SK-N-SH (cell line): ENCODE measurements at regions not wholly inside any gene's neighbourhood (a gene's known extent, or its start where the extent isn't known, plus 50 kb on each side); places are given as distances from the start of the nearest gene placed in this dataset.

Experiments used
- CTCF ChIA-PET: fragments of 300-600, 350-600 bp; formaldehyde crosslinking; extraction: SDS; loops from one replicate; lab custom pipeline; 2021; lab: Yijun Ruan, JAX
- POLR2A ChIA-PET: fragments of 350-600 bp; sonication (Branson Sonifier 250); formaldehyde crosslinking; extraction: SDS; loops from one replicate; lab custom pipeline; 2020; ENCODE audit warnings: antibody characterized with exemption, inconsistent platforms; lab: Yijun Ruan, JAX
- DNase-seq: peaks from one replicate; pipeline ENCODE4 v3.0.0; 2012
- H2AFZ ChIP-seq: fragments of 200-600 bp; sonication (generic); 2 replicates; pipeline ENCODE4 v1.8.1; 2016; ENCODE audit warnings: antibody characterized with exemption, mild to moderate bottlenecking, low read depth
- H3F3A ChIP-seq: fragments of 200-600 bp; sonication (generic); replicated peaks from 2 replicates; pipeline ENCODE3; 2016; ENCODE audit warnings: antibody characterized with exemption, mild to moderate bottlenecking; ENCODE audit not compliant: insufficient read depth
- H3K27ac ChIP-seq, 2 experiments: fragments of 200-500 bp in 1 of 2; fragments of 200-600 bp in 1 of 2; sonication (Bioruptor generic) in 1 of 2; sonication (generic), shearing (Covaris generic) in 1 of 2; 2 replicates each; pipeline versions ENCODE4 v1.5.1 to v1.6.1; 2014 to 2016; ENCODE audit warnings: low read depth in 2 of 2, inconsistent platforms in 1 of 2, low read length in 1 of 2, mild to moderate bottlenecking in 1 of 2, mixed read lengths in 1 of 2
- H3K27me3 ChIP-seq: fragments of 200-600 bp; sonication (generic), shearing (Covaris generic); 2 replicates; pipeline ENCODE4 v1.6.1; 2016; ENCODE audit warnings: mixed run types; ENCODE audit not compliant: insufficient read depth
- H3K36me3 ChIP-seq, 2 experiments: fragments of 200-500 bp in 1 of 2; fragments of 200-600 bp in 1 of 2; sonication (Bioruptor generic) in 1 of 2; sonication (generic) in 1 of 2; replicated peaks in 1 of 2; 2 replicates each; pipeline versions ENCODE3 to v1.5.1; 2014 to 2016; ENCODE audit warnings: low read length in 1 of 2, mild to moderate bottlenecking in 1 of 2; ENCODE audit not compliant: insufficient read depth in 2 of 2, control insufficient read depth in 1 of 2
- H3K4me1 ChIP-seq, 2 experiments: fragments of 200-500 bp in 1 of 2; fragments of 200-600 bp in 1 of 2; sonication (Bioruptor generic) in 1 of 2; sonication (generic), shearing (Covaris generic) in 1 of 2; 2 replicates each; pipeline versions ENCODE4 v1.5.1 to v1.6.1; 2014 to 2016; ENCODE audit warnings: low read depth in 1 of 2, low read length in 1 of 2, mixed run types in 1 of 2; ENCODE audit not compliant: insufficient read depth in 2 of 2, control insufficient read depth in 1 of 2
- H3K4me2 ChIP-seq: fragments of 200-600 bp; sonication (generic), shearing (Covaris generic); 2 replicates; pipeline ENCODE4 v1.6.1; 2017; ENCODE audit warnings: mixed run types
- H3K4me3 ChIP-seq, 2 experiments: fragments of 200-500 bp in 1 of 2; fragments of 200-600 bp in 1 of 2; sonication (Bioruptor generic) in 1 of 2; sonication (generic), shearing (Covaris generic) in 1 of 2; 2 replicates each; pipeline versions ENCODE4 v1.5.1 to v1.8.1; 2014 to 2016; ENCODE audit warnings: low read depth in 2 of 2, inconsistent platforms in 1 of 2, low read length in 1 of 2, mild to moderate bottlenecking in 1 of 2, mixed read lengths in 1 of 2, moderate library complexity in 1 of 2
- H3K79me2 ChIP-seq: fragments of 200-600 bp; sonication (generic); 2 replicates; pipeline ENCODE4 v1.8.1; 2017; ENCODE audit warnings: mild to moderate bottlenecking; ENCODE audit not compliant: insufficient read depth
- H3K9ac ChIP-seq: fragments of 200-600 bp; sonication (generic); 2 replicates; pipeline ENCODE4 v1.6.1; 2017; ENCODE audit warnings: mixed run types
- H3K9me2 ChIP-seq: fragments of 200-600 bp; sonication (generic); 2 replicates; pipeline ENCODE4 v1.6.1; 2017; ENCODE audit warnings: mixed run types
- H3K9me3 ChIP-seq: fragments of 200-600 bp; sonication (generic); 2 replicates; pipeline ENCODE4 v1.6.1; 2017; ENCODE audit warnings: mixed run types, mild to moderate bottlenecking, moderate library complexity
- H4K20me1 ChIP-seq: fragments of 200-600 bp; sonication (generic); 2 replicates; pipeline ENCODE4 v1.6.1; 2017; ENCODE audit warnings: mild to moderate bottlenecking, mixed run types; ENCODE audit not compliant: insufficient read depth
- CHD2 ChIP-seq: fragments of 150-350 bp; IDR thresholded peaks from 2 replicates; pipeline ENCODE4 v1.6.1; 2018; ENCODE audit warnings: low read length; ENCODE audit not compliant: partially characterized antibody
- EP300 ChIP-seq, 2 experiments: IDR thresholded peaks; 2 replicates each; pipeline versions ENCODE4 v1.4.0 to v1.6.1; 2012; ENCODE audit warnings: borderline replicate concordance in 1 of 2, low read depth in 1 of 2, low read length in 1 of 2
- EZH2phosphoT487 ChIP-seq: fragments of 200-600 bp; sonication (generic); IDR thresholded peaks from 2 replicates; pipeline ENCODE4 v1.6.1; 2017; ENCODE audit warnings: low read depth, mixed run types, mild to moderate bottlenecking, antibody characterized with exemption, moderate library complexity, borderline replicate concordance
- FOXJ3 ChIP-seq: sonication (generic); formaldehyde crosslinking; IDR thresholded peaks from 2 replicates; pipeline ENCODE4 v1.5.1; 2020; ENCODE audit warnings: mild to moderate bottlenecking, missing genetic modification reagents
- GABPA ChIP-seq: IDR thresholded peaks from 2 replicates; pipeline ENCODE4 v1.4.0; 2012; ENCODE audit warnings: low read depth, mild to moderate bottlenecking
- MEF2A ChIP-seq: IDR thresholded peaks from 2 replicates; pipeline ENCODE4 v1.4.0; 2012; ENCODE audit warnings: low read depth, borderline replicate concordance
- RAD21 ChIP-seq: IDR thresholded peaks from 2 replicates; pipeline ENCODE4 v1.6.1; 2012; ENCODE audit warnings: mild to moderate bottlenecking, low read length
- RCOR1 ChIP-seq: fragments of 150-350 bp; IDR thresholded peaks from 2 replicates; pipeline ENCODE4 v1.6.1; 2017; ENCODE audit warnings: antibody characterized with exemption, low read length
- RXRA ChIP-seq: IDR thresholded peaks from 2 replicates; pipeline ENCODE4 v1.4.0; 2012; ENCODE audit warnings: low read depth, mild to moderate bottlenecking, borderline replicate concordance
- SIN3A ChIP-seq: IDR thresholded peaks from 2 replicates; pipeline ENCODE4 v1.6.1; 2012; ENCODE audit warnings: low read depth, mild to moderate bottlenecking, low read length, moderate library complexity, borderline replicate concordance
- TCF12 ChIP-seq: IDR thresholded peaks from 2 replicates; pipeline ENCODE4 v1.4.0; 2012
- USF2 ChIP-seq: fragments of 150-350 bp; IDR thresholded peaks from 2 replicates; pipeline ENCODE4 v1.6.1; 2017; ENCODE audit warnings: antibody characterized with exemption, low read length, low read depth, borderline replicate concordance
- YY1 ChIP-seq: IDR thresholded peaks from 2 replicates; pipeline ENCODE4 v1.4.0; 2012; ENCODE audit warnings: low read depth, mild to moderate bottlenecking
- WGBS: methylation state at CpG from one replicate; pipeline ENCODE4 v1.1.6; 2017; ENCODE audit warnings: low lambda C conversion rate; 5-methylcytosine and 5-hydroxymethylcytosine counted together
- TF ChIP-seq, protein P1 (sequence below): IDR thresholded peaks from 2 replicates; pipeline ENCODE4 v1.4.0; 2012; ENCODE audit warnings: low read depth

DNA sequence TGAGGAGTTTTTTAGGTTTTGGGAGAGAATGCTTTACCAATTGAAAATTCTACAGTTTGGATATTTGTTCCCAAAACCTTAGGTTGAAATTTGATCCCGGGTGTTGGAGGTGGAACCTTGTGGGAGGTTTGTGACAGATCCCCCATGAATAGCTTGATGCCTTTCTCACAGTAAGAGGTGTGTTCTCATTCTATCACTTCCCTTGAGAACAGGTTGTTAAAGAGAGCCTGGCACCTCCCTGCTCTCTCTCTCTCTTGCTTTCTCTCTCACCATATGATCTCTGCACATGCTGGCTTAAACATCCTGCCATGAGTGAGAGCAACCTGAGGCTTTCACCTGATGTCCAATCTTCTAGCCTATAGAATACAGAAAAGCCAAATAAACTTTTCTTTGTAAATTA, 1475.5 kb upstream of the AGA start:
- H3K36me3 ChIP-seq, result no peaks in the 10 kb centered on the region
- no peaks in the 10 kb centered on the region for H3K9me2 ChIP-seq
- WGBS, result 0% methylated on average over 1 of the region's 1 CpG
- H3F3A ChIP-seq, result no peaks in the 10 kb centered on the region
- H3K9ac ChIP-seq, result no peak overlapping the region
- no peak for DNase-seq
- ChIA-PET CTCF (no interaction called here), POLR2A (no interaction called here)
- no peak overlapping the region for H3K4me3 ChIP-seq
- no peak for TF ChIP-seq TCF12
- no peak for TF ChIP-seq EZH2phosphoT487
- no peaks in the 10 kb centered on the region for H3K79me2 ChIP-seq
- no peak overlapping the region for H3K27ac ChIP-seq
- H3K4me1 ChIP-seq, result no peaks in the 10 kb centered on the region
- H2AFZ ChIP-seq, result no peak overlapping the region
- H3K9me3 ChIP-seq, result no peaks in the 10 kb centered on the region
- no peaks in the 10 kb centered on the region for H4K20me1 ChIP-seq
- H3K4me2 ChIP-seq, result no peak overlapping the region
- no peaks in the 10 kb centered on the region for H3K27me3 ChIP-seq

DNA sequence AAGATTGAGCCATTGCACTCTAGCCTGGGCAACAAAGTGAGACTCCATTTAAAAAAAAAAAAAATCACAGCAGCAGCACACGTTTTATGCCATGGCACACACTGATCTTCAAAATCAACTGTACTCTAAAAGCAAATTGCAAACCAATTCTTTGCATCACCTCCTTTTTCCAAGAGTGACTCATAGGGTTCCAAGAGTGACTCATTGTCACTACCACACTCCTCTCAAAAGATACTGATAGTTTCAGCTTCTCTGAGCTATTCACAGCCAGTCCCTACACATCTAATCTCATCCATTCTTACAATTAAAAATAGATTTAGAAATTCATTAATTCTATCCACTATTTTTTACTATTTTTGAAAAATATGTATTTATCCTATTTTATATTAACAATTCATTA, 1494.9 kb upstream of the AGA start:
- WGBS, result 0% methylated on average over 1 of the region's 1 CpG
- DNase-seq, result no peak
- no peak overlapping the region for H3K9ac ChIP-seq
- H3K9me3 ChIP-seq, result no peaks in the 10 kb centered on the region
- H3K36me3 ChIP-seq, result no peaks in the 10 kb centered on the region
- H3K27ac ChIP-seq, result no peak overlapping the region
- ChIA-PET CTCF (interaction anchor here (1.0 kb wide), 1 partner anchor 13 kb away, joined by 3 read pairs; no protein-coding TSS in a partner anchor), POLR2A (no interaction called here)
- H3K79me2 ChIP-seq, result no peaks in the 10 kb centered on the region
- no peaks in the 10 kb centered on the region for H3K4me1 ChIP-seq
- no peak overlapping the region for H3K4me2 ChIP-seq
- H3K4me3 ChIP-seq, result no peak overlapping the region
- no peaks in the 10 kb centered on the region for H3K9me2 ChIP-seq
- no peaks in the 10 kb centered on the region for H4K20me1 ChIP-seq
- H3K27me3 ChIP-seq, result no peaks in the 10 kb centered on the region
- no peaks in the 10 kb centered on the region for H3F3A ChIP-seq
- TF ChIP-seq RAD21 (no peak), YY1 (no peak), SIN3A (no peak), USF2 (no peak), FOXJ3 (no peak), RCOR1 (no peak), CHD2 (no peak), GABPA (no peak), EP300 (IDR thresholded peaks at IDR 0.05; ENCODE audit: borderline replicate concordance in 1 of 2, low read depth in 1 of 2, low read length in 1 of 2) (no peak), MEF2A (no peak), RXRA (no peak)
- TF ChIP-seq, protein P1, sequence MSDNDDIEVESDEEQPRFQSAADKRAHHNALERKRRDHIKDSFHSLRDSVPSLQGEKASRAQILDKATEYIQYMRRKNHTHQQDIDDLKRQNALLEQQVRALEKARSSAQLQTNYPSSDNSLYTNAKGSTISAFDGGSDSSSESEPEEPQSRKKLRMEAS, result no peak
- TF ChIP-seq, all 33 proteins: peak for 0
- no peak overlapping the region for H2AFZ ChIP-seq
